ENCODE measurements at regions not wholly inside any gene's neighbourhood (a gene's known extent, or its start where the extent isn't known, plus 50 kb on each side); places are given as distances from the start of the nearest gene placed in this dataset.

GRCh38 chr2:147630585-147630984 is 214.2 kb upstream of the ACVR2A start:
- Histone ChIP-seq H2BK5ac (ENCODE audit: insufficient read length, low read length) (no peak overlapping the region), H3K23me2 (ENCODE audit: insufficient read length, low read depth, low read length, poor library complexity, severe bottlenecking) (no peaks in the 10 kb centered on the region), H2BK20ac (ENCODE audit: low read depth, low read length, poor library complexity, severe bottlenecking) (no peak overlapping the region), H3K4me1 (ENCODE audit: insufficient read depth, low read length) (no peaks in the 10 kb centered on the region), H2BK15ac (ENCODE audit: low read depth, low read length) (no peak overlapping the region), H3K18ac (ENCODE audit: insufficient read length, low read depth, low read length) (no peak overlapping the region), H3T11ph (ENCODE audit: low read length) (no peak overlapping the region), H3K23ac (ENCODE audit: insufficient read length, low read depth, low read length) (no peak overlapping the region), H4K5ac (ENCODE audit: insufficient read length, low read depth, low read length) (no peak overlapping the region), H3K27ac (ENCODE audit: insufficient read length, low read depth, low read length) (no peak overlapping the region), H3K9me3 (ENCODE audit: control insufficient read depth, low read depth, low read length) (no peaks in the 10 kb centered on the region), H3K4me2 (ENCODE audit: insufficient read depth, insufficient read length, low read length) (no peak overlapping the region), H3K56ac (ENCODE audit: insufficient read length, low read depth, low read length) (no peak overlapping the region), H2AK5ac (ENCODE audit: insufficient read length, low read length) (no peak overlapping the region), H3K14ac (ENCODE audit: insufficient read depth, low read length) (no peak overlapping the region), H3K27me3 (ENCODE audit: insufficient read depth, low read length) (no peaks in the 10 kb centered on the region), H2BK12ac (ENCODE audit: insufficient read length, low read depth, low read length) (no peak overlapping the region), H4K20me1 (ENCODE audit: control insufficient read depth, insufficient read depth, insufficient read length) (no peaks in the 10 kb centered on the region), H2AFZ (ENCODE audit: low read length) (no peak overlapping the region), H3K4ac (ENCODE audit: low read depth, low read length) (no peak overlapping the region), H4K8ac (replicated peaks; ENCODE audit: insufficient read length, low read depth, low read length) (no peak overlapping the region), H3K9ac (ENCODE audit: extremely low read depth, insufficient read length, low read length) (no peak overlapping the region), H3K79me2 (ENCODE audit: insufficient read depth, low read length) (no peaks in the 10 kb centered on the region), H4K91ac (ENCODE audit: insufficient read length, low read depth, low read length) (no peak overlapping the region), H2BK120ac (ENCODE audit: low read depth, low read length, poor library complexity, severe bottlenecking) (no peak overlapping the region), H3K79me1 (ENCODE audit: insufficient read depth, low read depth, low read length, poor library complexity, severe bottlenecking) (no peaks in the 10 kb centered on the region)
- no peak for DNase-seq
- Mint-ChIP-seq H3K27ac (no peak overlapping the region), H3K4me3 (no peak overlapping the region), H3K27me3 (ENCODE audit: low read depth) (no peaks in the 10 kb centered on the region), H3K9me3 (no peaks in the 10 kb centered on the region), H3K36me3 (ENCODE audit: insufficient read depth in 1 of 3, low read depth in 3 of 3) (no peaks in the 10 kb centered on the region), H3K4me1 (peaks cover 1 to 2% of the 10 kb centered on the region in 2 experiments; a peak in 3 of 4 replicates)
- WGBS (ENCODE audit: extremely low coverage, insufficient read length, low lambda C conversion rate), result no CpG with 5 or more reads among the region's 6 CpGs
- no peak for TF ChIP-seq CTCF (conservative IDR thresholded peaks at IDR 0.05)
